Mucosa of descending colon (tissue), 3 donors: ENCODE measurements at regions not wholly inside any gene's neighbourhood (a gene's known extent, or its start where the extent isn't known, plus 50 kb on each side); places are given as distances from the start of the nearest gene placed in this dataset.
A peak's percentile ranks its signal among the peaks of the same experiment; 100 is the strongest.

Experiments used
- ATAC-seq: fragments of 200-7000 bp; cut with Tn5 transposase; one replicate; pipeline ENCODE4 v1.9.1; 2020; ENCODE audit warnings: mild to moderate bottlenecking, moderate library complexity
- DNase-seq, 3 donors: peaks; one replicate each; pipeline ENCODE4 v3.0.0-alpha.2; 2020
- H3K36me3 ChIP-seq: fragments of 200-600 bp; one replicate; pipeline ENCODE4 v1.8.0; 2021; ENCODE audit warnings: low read depth, mild to moderate bottlenecking
- H3K4me1 ChIP-seq: fragments of 200-600 bp; one replicate; pipeline ENCODE4 v1.8.0; 2021; ENCODE audit warnings: low read depth, mild to moderate bottlenecking
- H3K4me3 ChIP-seq: fragments of 200-600 bp; one replicate; pipeline ENCODE4 v1.8.0; 2021; ENCODE audit warnings: mild to moderate bottlenecking
- H3K9me3 ChIP-seq: fragments of 200-600 bp; one replicate; pipeline ENCODE4 v1.8.0; 2021; ENCODE audit warnings: mild to moderate bottlenecking
- CTCF ChIP-seq: fragments of 200-600 bp; IDR thresholded peaks from one replicate; pipeline ENCODE4 v1.8.0; 2022; ENCODE audit warnings: antibody characterized with exemption, mild to moderate bottlenecking
- intact Hi-C, 2 donors: fragments of 100-400 bp; cut with DNase I in 1 of 2; cut with micrococcal nuclease in 1 of 2; formaldehyde crosslinking; loops; one replicate each; pipeline versions ENCODE4 v1.11.0 to v1.11.1; 2022; cut with DNase I, micrococcal nuclease
- donor health status: DM: no; HTN: no; CAD: no; lungs with moderate emphysema.
- donor health status: DM: no; HTN: no; CAD: no.
- donor health status: DM: no; HTN: yes; CAD: no.

- intact Hi-C loops = no loop called here
Observed at GRCh38 chr7:88358881-88359280, 52.2 kb upstream of the STEAP4 start.

GRCh38 chr7:88358526-88358838, 51.8 kb upstream of the STEAP4 start:
- H3K9me3 ChIP-seq = no peaks in the 10 kb centered on the region
- DNase-seq = no peak
- TF ChIP-seq CTCF = no peak
- no peak overlapping the region for H3K4me3 ChIP-seq
- H3K4me1 ChIP-seq = no peaks in the 10 kb centered on the region
- ATAC-seq = no peak
- intact Hi-C loops = no loop called here
- H3K36me3 ChIP-seq = no peaks in the 10 kb centered on the region

More at GRCh38 chr7:88358881-88359280, 52.2 kb upstream of the STEAP4 start:
- DNase-seq = no peak
- Histone ChIP-seq H3K4me1 (no peaks in the 10 kb centered on the region), H3K4me3 (no peak overlapping the region), H3K36me3 (no peaks in the 10 kb centered on the region), H3K9me3 (no peaks in the 10 kb centered on the region)
- no peak for TF ChIP-seq CTCF
- no peak for ATAC-seq

GRCh38 chr7:88357781-88358525, 51.3 kb upstream of the STEAP4 start:
- Histone ChIP-seq H3K4me1 (no peaks in the 10 kb centered on the region), H3K36me3 (no peaks in the 10 kb centered on the region), H3K9me3 (no peaks in the 10 kb centered on the region), H3K4me3 (no peak overlapping the region)
- no peak for TF ChIP-seq CTCF
- DNase-seq = peak in 1 of 3 donors; percentile 13
- ATAC-seq = peak; percentile 77
- intact Hi-C loops = no loop called here

- DNase-seq = peak in 1 of 3 donors; percentile 28
- no peak overlapping the region for H3K4me3 ChIP-seq
- peak; percentile 77 for ATAC-seq
- no peaks in the 10 kb centered on the region for H3K4me1 ChIP-seq
- H3K9me3 ChIP-seq = no peaks in the 10 kb centered on the region
- TF ChIP-seq CTCF = no peak
- no peaks in the 10 kb centered on the region for H3K36me3 ChIP-seq
- intact Hi-C loops = no loop called here
Observed at GRCh38 chr7:88357294-88357693, 50.6 kb upstream of the STEAP4 start.
